Activated naive CD4-positive, alpha-beta T cell treated with anti-CD3 and anti-CD28 coated beads for 36 hours (primary cell): ENCODE measurements at regions not wholly inside any gene's neighbourhood (a gene's known extent, or its start where the extent isn't known, plus 50 kb on each side); places are given as distances from the start of the nearest gene placed in this dataset.

ENCODE experiments used
- CTCF ChIA-PET: fragments of 350-600 bp; sonication (Branson Sonifier 250); formaldehyde crosslinking; loops from one replicate; lab custom pipeline; 2021; ENCODE audit warnings: antibody characterized with exemption; lab: Charles Lee
- DNase-seq: peaks from one replicate; pipeline ENCODE4 v3.0.0-alpha.2; 2020
- H3K27ac Mint-ChIP-seq: one replicate; pipeline ENCODE4 v1.8.0; 2021; ENCODE audit warnings: mild to moderate bottlenecking, mixed read lengths
- H3K27me3 Mint-ChIP-seq: one replicate; pipeline ENCODE4 v1.8.0; 2021; ENCODE audit warnings: low read depth, mixed read lengths
- H3K36me3 Mint-ChIP-seq: one replicate; pipeline ENCODE4 v1.8.0; 2021; ENCODE audit warnings: low read depth, mixed read lengths
- H3K4me1 Mint-ChIP-seq: one replicate; pipeline ENCODE4 v1.8.0; 2021; ENCODE audit warnings: low read depth, mixed read lengths
- H3K4me3 Mint-ChIP-seq: one replicate; pipeline ENCODE4 v1.8.0; 2021; ENCODE audit warnings: mild to moderate bottlenecking, moderate library complexity, mixed read lengths
- H3K9me3 Mint-ChIP-seq: one replicate; pipeline ENCODE4 v1.8.0; 2021; ENCODE audit warnings: mixed read lengths
- intact Hi-C: fragments of 100-400 bp; cut with micrococcal nuclease; formaldehyde crosslinking; loops from one replicate; pipeline ENCODE4 v1.15.1; 2023

DNA sequence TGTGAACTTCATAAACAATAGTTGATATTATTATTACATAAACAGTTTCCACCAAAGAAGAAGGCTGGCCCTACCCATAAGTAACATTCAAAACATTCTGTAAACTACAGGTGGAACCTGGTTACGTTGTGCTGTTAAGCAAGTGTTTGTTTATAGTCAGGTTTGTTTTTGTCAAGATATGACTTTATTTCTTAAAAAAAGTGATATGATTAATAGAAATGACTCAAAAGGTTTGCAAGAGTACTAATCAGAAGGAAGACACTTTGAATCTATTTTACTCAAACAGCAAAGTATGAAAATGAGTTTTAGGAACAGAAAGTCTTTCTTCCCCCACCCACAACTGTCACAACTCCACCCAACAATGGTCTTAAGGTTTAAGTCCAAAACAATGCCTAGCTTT, 220.8 kb downstream of the PLK2 start:
- Mint-ChIP-seq H3K9me3 (no peaks in the 10 kb centered on the region), H3K27me3 (peaks cover 4% of the 10 kb centered on the region), H3K4me1 (no peaks in the 10 kb centered on the region), H3K36me3 (no peaks in the 10 kb centered on the region), H3K27ac (no peak overlapping the region), H3K4me3 (no peak overlapping the region)
- CTCF ChIA-PET, result no interaction called here
- intact Hi-C loops, result no loop called here
- no peak for DNase-seq

DNA sequence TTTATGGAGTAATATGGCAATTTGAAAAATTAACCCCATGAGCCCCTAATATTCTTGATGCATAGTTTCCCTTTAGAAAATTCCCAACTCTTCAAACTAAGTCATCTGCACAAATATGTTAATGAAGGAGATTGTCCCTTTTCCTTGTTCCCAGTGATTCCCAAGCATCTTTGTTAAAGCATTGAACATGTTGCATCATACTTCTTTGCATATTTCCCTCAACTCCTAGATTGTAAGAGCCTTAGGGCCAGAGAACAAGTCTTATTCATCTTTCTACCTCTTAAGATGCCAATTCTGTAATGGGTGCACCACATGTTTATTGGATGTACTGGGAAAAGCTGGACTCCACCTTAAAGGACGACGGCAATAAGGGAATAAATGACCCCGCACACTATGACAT, 223.4 kb downstream of the PLK2 start:
- Mint-ChIP-seq H3K27ac (no peak overlapping the region), H3K27me3 (peaks cover 4% of the 10 kb centered on the region), H3K36me3 (no peaks in the 10 kb centered on the region), H3K9me3 (no peaks in the 10 kb centered on the region), H3K4me3 (no peak overlapping the region), H3K4me1 (no peaks in the 10 kb centered on the region)
- DNase-seq, result no peak
- CTCF ChIA-PET, result no interaction called here
- intact Hi-C loops, result no loop called here

DNA sequence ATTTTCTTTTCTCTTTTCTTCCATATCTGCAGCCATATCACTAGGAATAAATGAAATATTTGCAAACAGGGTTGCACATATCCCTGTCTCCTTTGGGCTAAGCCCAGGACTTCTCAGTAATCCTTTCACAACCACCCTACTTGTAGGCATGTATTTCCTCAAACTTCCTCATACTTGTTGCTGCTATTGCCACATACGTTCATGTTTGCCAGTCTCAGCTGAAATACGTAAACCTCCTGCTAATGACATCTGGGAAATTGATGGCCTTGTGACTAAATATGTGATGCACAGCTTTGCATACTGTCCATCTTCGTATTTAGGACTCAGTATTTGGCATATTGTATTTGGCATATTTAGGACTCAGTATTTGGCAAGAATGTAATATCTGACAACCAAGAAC, 224.6 kb downstream of the PLK2 start:
- no peaks in the 10 kb centered on the region for H3K36me3 Mint-ChIP-seq
- no peaks in the 10 kb centered on the region for H3K4me1 Mint-ChIP-seq

DNA sequence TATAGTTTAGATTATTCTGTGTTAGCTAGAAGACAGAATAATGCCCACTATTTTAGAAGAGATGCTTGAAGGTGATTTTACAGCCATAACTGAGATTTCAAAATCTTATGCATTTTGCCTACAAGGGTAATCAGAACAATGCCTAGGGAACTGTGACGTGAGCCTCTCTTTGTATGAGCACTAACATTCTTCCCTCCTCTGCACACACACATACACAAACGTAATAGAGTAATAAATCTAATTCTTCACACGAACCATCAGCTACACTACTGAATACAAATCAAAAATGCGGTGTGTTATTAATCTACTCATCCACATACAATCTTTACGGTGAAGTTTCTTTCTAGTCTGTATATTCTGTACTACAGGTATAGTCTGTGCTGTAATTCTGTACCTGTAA, 227.8 kb downstream of the PLK2 start:
- H3K27ac Mint-ChIP-seq, result no peak overlapping the region
- CTCF ChIA-PET, result no interaction called here
- H3K9me3 Mint-ChIP-seq, result no peaks in the 10 kb centered on the region
- no peak for DNase-seq
- intact Hi-C loops, result no loop called here
- H3K4me1 Mint-ChIP-seq, result no peaks in the 10 kb centered on the region
- no peak overlapping the region for H3K4me3 Mint-ChIP-seq
- no peaks in the 10 kb centered on the region for H3K36me3 Mint-ChIP-seq
- H3K27me3 Mint-ChIP-seq, result peaks cover 2% of the 10 kb centered on the region

More for the DNA sequence above, 224.6 kb downstream of the PLK2 start:
- intact Hi-C loops, result no loop called here
- DNase-seq, result no peak
- H3K27me3 Mint-ChIP-seq, result peaks cover 4% of the 10 kb centered on the region
- no peak overlapping the region for H3K4me3 Mint-ChIP-seq
- CTCF ChIA-PET, result no interaction called here
- no peak overlapping the region for H3K27ac Mint-ChIP-seq
- H3K9me3 Mint-ChIP-seq, result no peaks in the 10 kb centered on the region

DNA sequence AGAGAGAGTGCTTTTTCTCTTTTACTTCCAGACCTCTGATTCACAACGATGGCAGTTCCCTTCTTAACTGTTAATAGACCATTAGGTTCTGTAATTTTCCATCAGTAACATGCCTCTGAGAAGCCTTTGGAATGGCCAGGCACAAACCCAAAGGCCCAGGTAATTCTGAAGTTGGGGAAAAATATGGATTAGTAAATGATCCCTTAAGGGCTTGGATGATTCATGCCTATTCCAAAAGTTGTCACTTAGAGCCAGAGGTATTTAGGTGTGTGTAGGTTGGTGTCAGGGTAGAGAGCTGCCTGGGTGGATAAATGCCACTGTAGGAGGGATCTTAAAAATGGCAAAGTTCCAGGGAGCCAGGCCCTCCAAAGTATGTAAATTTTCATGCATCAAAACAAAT, 228.8 kb downstream of the PLK2 start:
- DNase-seq, result no peak
- no peaks in the 10 kb centered on the region for H3K27me3 Mint-ChIP-seq
- H3K9me3 Mint-ChIP-seq, result no peaks in the 10 kb centered on the region
- no peak overlapping the region for H3K27ac Mint-ChIP-seq
- intact Hi-C loops, result no loop called here
- no peak overlapping the region for H3K4me3 Mint-ChIP-seq
- H3K36me3 Mint-ChIP-seq, result no peaks in the 10 kb centered on the region
- no peaks in the 10 kb centered on the region for H3K4me1 Mint-ChIP-seq
- CTCF ChIA-PET, result no interaction called here

DNA sequence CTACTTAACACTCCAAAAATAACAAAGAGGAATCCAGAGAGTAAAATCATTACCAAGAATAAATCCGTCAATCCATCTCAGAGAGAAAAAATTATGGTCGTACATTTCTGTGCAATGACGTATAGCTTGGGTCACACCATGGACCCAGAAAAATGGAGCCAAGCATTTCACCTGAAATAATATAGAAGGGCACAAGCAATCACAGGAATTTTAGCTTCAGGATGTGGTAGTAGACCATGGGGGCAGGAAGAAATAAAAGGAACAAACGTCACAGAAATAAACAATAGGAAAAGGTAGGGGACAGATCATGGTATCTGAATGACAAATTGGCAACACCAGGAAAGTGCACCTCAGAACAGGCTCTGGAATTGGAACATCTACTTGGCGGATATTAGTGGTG, 231.0 kb downstream of the PLK2 start:
- Mint-ChIP-seq H3K27ac (no peak overlapping the region), H3K4me1 (no peaks in the 10 kb centered on the region), H3K4me3 (no peak overlapping the region), H3K27me3 (peaks cover 2% of the 10 kb centered on the region), H3K9me3 (no peaks in the 10 kb centered on the region), H3K36me3 (no peaks in the 10 kb centered on the region)
- DNase-seq, result no peak
- CTCF ChIA-PET, result no interaction called here
- intact Hi-C loops, result no loop called here

DNA sequence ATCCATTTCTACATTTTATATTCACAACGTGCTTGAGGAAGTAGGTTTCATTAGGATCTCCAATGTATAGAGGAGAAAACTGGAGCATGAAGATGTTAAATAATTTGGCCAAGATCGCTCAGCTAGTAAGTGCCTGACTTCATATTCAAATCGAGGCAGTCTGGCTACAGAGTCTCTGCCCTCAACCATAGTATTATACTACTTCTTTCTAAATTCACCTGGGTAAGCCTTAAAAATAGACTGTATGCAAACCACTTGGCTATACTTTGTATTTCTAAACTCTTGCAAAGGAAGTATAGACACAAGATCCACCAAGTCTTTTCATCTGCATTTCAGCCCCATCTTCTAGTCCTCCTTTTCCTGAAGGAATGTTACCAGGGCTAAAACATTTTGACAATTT, 232.0 kb downstream of the PLK2 start:
- CTCF ChIA-PET, result no interaction called here
- H3K9me3 Mint-ChIP-seq, result no peaks in the 10 kb centered on the region
- no peak overlapping the region for H3K27ac Mint-ChIP-seq
- no peak overlapping the region for H3K4me3 Mint-ChIP-seq
- no peak for DNase-seq
- no peaks in the 10 kb centered on the region for H3K4me1 Mint-ChIP-seq
- no peaks in the 10 kb centered on the region for H3K36me3 Mint-ChIP-seq
- intact Hi-C loops, result no loop called here
- peaks cover 2% of the 10 kb centered on the region for H3K27me3 Mint-ChIP-seq

DNA sequence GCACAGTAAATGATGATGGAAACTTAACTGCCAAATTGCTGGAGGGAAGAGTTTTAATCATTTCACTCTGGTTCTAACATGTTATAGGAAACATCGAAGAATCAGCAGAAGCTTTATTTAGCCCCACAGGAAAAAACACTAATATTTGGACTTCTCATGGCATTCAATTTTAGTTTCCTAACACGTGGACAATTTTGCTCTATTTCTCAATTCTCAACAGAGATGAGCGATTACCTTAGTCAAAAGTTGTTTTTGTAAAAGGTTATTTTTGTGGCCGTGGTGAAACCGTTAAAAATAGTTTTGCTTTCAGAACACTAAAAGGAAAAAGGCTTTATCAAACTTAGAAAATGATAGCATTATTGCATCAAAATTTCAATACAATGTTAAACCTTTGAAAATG, 235.2 kb downstream of the PLK2 start:
- H3K4me1 Mint-ChIP-seq, result no peaks in the 10 kb centered on the region
- no peaks in the 10 kb centered on the region for H3K36me3 Mint-ChIP-seq
- H3K4me3 Mint-ChIP-seq, result no peak overlapping the region
- no peak overlapping the region for H3K27ac Mint-ChIP-seq
- DNase-seq, result no peak
- intact Hi-C loops, result no loop called here
- H3K27me3 Mint-ChIP-seq, result peaks cover 2% of the 10 kb centered on the region
- H3K9me3 Mint-ChIP-seq, result peaks cover 1% of the 10 kb centered on the region
- CTCF ChIA-PET, result no interaction called here

DNA sequence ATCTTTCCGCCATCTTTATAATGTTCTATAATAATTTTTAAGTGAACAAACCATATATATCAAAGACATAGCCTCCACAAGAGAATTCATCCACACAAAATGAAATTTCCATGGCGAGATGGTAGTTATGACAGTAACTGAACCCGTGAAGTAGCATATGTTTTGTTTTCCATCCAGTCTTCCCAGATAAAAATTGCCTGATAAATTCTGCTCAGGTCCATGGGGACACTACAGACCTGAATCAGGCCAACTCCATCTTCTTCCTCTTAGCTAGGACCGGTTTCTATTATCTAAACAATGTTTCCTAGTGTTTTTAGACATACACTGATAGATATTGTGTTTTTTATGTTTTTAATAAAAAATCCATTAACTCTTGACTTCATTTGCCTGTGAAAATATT, 235.7 kb downstream of the PLK2 start:
- intact Hi-C loops, result no loop called here
- no peak for DNase-seq
- Mint-ChIP-seq H3K27me3 (peaks cover 2% of the 10 kb centered on the region), H3K36me3 (no peaks in the 10 kb centered on the region), H3K4me1 (no peaks in the 10 kb centered on the region), H3K4me3 (no peak overlapping the region), H3K27ac (no peak overlapping the region), H3K9me3 (peaks cover 1% of the 10 kb centered on the region)
- CTCF ChIA-PET, result no interaction called here

DNA sequence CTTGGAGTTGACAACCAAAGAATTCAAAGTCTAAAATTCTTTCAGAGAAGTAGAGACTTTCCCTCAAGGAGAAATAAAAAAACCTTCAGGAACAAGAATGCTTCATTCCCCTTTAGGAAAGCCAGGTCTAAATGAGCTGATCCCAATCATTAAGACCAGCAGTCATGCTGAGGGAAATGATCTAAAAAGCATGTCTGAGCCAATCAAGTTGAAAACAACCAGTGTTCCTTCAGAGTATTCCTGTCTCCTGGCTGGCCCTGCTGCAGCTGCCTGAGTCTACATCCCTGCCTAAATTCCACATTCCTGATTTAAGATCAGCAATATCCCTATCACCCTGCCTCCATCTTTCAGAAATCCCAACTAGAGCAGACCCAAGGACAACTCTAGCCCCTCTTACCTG, 244.5 kb downstream of the PLK2 start:
- intact Hi-C loops, result no loop called here
- peaks cover 3% of the 10 kb centered on the region for H3K9me3 Mint-ChIP-seq
- no peaks in the 10 kb centered on the region for H3K4me1 Mint-ChIP-seq
- CTCF ChIA-PET, result no interaction called here
- H3K4me3 Mint-ChIP-seq, result no peak overlapping the region
- no peak for DNase-seq
- H3K27me3 Mint-ChIP-seq, result peaks cover 5% of the 10 kb centered on the region
- H3K36me3 Mint-ChIP-seq, result no peaks in the 10 kb centered on the region
- H3K27ac Mint-ChIP-seq, result no peak overlapping the region

DNA sequence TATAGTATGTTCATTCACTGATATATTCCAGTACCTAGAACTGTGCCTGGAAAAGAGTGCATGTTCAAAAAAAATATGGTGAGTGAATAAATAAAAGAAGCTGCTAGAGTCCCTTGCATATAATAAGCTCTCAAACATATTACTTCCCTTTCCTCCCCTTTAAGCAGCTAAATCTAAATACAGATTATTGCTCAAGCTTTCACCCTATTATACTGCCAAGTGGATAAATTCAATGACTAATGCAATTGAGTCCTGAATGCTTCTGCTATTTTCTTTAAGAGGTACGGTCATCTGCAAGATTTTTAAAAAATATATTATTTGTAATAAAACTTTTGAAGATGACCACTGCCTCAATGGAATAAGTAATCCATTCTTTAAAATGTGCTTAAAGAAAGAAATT, 248.4 kb downstream of the PLK2 start:
- intact Hi-C loops, result no loop called here
- CTCF ChIA-PET, result no interaction called here
- no peak overlapping the region for H3K27ac Mint-ChIP-seq
- peaks cover 5% of the 10 kb centered on the region for H3K27me3 Mint-ChIP-seq
- H3K4me3 Mint-ChIP-seq, result no peak overlapping the region
- H3K36me3 Mint-ChIP-seq, result no peaks in the 10 kb centered on the region
- no peaks in the 10 kb centered on the region for H3K9me3 Mint-ChIP-seq
- DNase-seq, result no peak
- H3K4me1 Mint-ChIP-seq, result no peaks in the 10 kb centered on the region

DNA sequence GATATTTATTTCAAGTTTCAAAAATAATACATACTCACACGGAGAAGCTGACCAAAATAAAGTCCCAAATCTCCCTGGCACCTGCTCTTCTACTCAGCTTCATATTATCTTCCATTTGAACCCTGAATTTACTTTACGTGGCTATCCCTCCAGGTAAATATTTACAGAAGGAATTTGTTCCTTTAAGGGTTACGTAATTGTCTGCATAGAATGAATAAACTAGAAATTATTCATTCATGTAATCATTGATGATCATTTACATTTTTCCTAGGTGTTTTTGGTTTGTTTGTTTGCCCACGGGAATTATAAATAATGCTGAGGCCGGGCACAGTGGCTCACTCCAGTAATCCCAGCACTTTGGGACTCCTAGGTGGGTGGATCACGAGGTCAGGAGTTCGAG, 251.2 kb downstream of the PLK2 start:
- CTCF ChIA-PET, result no interaction called here
- no peaks in the 10 kb centered on the region for H3K4me1 Mint-ChIP-seq

DNA sequence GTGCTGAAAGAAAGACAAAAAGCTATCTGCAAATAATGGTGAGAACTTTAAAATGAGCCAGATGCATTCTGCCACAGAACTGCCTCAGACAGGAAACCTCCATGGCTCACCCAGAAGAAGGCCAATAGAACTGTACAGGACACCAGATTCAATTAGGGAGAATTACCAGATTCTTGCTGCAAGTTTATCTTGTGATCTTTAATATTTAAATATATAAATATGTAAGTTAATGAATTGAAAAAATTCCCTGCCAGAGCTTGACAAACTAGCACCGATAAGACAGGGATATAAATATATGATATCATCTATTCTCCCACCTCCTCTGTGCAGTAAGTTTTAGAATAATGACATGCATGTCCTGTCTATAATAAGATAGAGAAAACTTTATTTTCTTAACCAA, 252.8 kb downstream of the PLK2 start:
- no peaks in the 10 kb centered on the region for H3K4me1 Mint-ChIP-seq
- CTCF ChIA-PET, result no interaction called here

More for the DNA sequence above, 251.2 kb downstream of the PLK2 start:
- intact Hi-C loops, result loop anchor here (10.0 kb wide), 1 partner anchor 256 kb away; the partner anchor contains the start of gene PLK2
- no peak overlapping the region for H3K27ac Mint-ChIP-seq
- no peak overlapping the region for H3K4me3 Mint-ChIP-seq
- DNase-seq, result no peak
- H3K36me3 Mint-ChIP-seq, result no peaks in the 10 kb centered on the region
- H3K27me3 Mint-ChIP-seq, result no peaks in the 10 kb centered on the region
- no peaks in the 10 kb centered on the region for H3K9me3 Mint-ChIP-seq

DNA sequence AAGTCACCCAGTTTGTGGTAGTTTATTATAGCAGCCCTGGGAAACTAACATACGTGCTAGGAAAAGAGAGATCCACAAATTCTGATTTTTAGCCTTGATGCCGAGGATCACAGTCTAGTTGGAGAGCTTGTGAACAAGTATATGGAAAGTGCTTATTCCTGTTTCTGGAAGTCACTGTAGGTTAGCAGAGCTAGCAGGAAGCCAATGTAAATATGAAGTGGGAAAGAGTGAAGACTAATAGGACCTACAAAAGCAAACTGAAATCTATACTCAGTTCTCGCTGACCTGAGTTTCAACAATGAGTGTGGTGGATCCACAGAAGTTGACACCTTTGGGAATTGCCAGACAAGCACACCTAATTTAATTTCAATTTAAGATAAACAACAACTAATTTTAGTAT, 254.9 kb downstream of the PLK2 start:
- H3K36me3 Mint-ChIP-seq, result no peaks in the 10 kb centered on the region
- no peak for DNase-seq

More for the DNA sequence above, 252.8 kb downstream of the PLK2 start:
- Mint-ChIP-seq H3K27ac (no peak overlapping the region), H3K9me3 (no peaks in the 10 kb centered on the region), H3K27me3 (no peaks in the 10 kb centered on the region), H3K4me3 (no peak overlapping the region), H3K36me3 (no peaks in the 10 kb centered on the region)
- DNase-seq, result no peak
- intact Hi-C loops, result loop anchor here (10.0 kb wide), 1 partner anchor 258 kb away; the partner anchor contains the start of gene PLK2

More for the DNA sequence above, 254.9 kb downstream of the PLK2 start:
- Mint-ChIP-seq H3K9me3 (no peaks in the 10 kb centered on the region), H3K27ac (no peak overlapping the region), H3K4me1 (no peaks in the 10 kb centered on the region), H3K27me3 (no peaks in the 10 kb centered on the region), H3K4me3 (no peak overlapping the region)
- intact Hi-C loops, result loop anchor here (10.0 kb wide), 1 partner anchor 260 kb away; the partner anchor contains the start of gene PLK2
- CTCF ChIA-PET, result interaction anchor here (0.6 kb wide), 1 partner anchor 622 kb away, joined by 5 read pairs; no protein-coding TSS in a partner anchor
